Myocyte (in vitro differentiated cells): ENCODE measurements at regions not wholly inside any gene's neighbourhood (a gene's known extent, or its start where the extent isn't known, plus 50 kb on each side); places are given as distances from the start of the nearest gene placed in this dataset.
"Not testable (repeated sequence)": the region's sequence is repeated elsewhere in the genome, so short reads cannot be mapped to it uniquely, and the experiment has no call there.

Experiments
- DNase-seq: peaks from one replicate; pipeline ENCODE4 v3.0.0-alpha.2; 2012; ENCODE audit warnings: low read depth

DNA sequence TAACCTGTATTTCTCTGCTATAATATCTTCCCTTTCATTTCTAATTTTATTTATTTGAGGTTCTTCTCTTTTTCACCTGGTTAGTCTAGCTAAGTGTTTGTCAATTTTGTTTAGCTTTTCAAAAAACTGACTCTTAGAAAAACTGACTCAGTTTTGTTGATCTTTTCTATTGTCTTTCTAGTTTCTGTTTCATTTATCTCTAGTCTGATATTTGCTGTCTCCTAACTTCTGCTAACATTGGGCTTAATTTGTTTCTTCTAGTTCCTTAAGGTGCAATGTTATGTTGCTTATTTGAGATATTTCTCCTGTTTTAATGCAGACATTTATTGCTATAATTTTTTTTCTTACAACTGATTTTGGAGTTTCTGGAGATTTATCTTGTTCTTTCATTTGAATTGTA, 1011.0 kb downstream of the EPHA7 start:
- no peak for DNase-seq

DNA sequence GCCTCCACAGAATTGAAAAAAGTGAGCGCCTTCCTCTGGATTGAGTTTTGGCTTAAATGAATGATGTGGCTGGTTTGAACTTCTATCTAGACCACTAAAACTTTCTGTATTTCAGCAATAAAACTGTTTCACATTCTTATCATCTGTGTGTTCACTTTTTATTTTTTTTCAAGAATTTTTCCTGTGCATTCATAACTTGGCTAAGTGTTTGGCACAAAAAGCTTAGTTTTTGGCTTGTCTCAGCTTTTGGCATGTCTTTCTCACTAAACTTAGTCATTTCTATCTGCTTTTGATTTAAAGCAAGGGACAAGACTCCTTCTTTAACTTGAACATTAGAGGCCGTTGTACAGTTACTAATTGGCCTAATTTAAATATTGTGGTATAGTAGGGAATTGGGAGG, 1015.1 kb downstream of the EPHA7 start:
- DNase-seq = no peak

DNA sequence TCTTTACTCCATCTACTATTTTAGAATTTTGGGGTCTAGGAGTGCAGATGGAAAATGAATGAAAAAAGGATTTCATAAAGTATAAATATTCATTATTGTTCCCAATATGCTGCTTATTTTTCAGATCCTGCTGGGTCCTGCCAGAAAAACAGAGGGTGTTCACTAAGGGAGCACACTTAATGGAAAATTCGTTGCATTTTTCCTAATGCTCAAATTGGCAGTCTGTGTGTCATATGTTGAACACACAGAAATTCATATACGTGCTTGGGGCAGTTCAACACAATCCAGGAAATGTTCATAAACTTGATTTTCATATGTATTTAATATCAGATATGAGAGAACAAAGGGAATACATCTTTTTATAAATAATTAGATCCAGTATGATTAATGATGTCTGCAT, 1019.4 kb downstream of the EPHA7 start:
- no peak for DNase-seq

DNA sequence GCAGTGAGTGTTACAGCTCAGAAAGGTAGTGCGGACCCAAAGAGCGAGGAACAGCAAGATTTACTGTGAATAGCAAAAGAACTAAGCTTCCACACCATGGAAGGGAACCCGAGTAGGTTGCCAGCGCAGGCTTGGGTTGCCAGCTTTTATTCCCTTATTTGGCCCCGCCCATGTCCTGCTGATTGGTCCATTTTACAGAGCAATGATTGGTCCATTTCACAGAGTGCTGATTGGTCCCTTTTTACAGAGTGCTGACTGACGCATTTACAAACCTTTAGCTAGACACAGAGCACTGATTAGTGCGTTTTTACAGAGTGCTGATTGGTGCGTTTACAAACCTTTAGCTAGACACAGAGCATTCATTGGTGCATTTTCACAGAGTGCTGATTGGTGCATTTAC, 1030.7 kb downstream of the EPHA7 start:
- DNase-seq = not testable (repeated sequence)

DNA sequence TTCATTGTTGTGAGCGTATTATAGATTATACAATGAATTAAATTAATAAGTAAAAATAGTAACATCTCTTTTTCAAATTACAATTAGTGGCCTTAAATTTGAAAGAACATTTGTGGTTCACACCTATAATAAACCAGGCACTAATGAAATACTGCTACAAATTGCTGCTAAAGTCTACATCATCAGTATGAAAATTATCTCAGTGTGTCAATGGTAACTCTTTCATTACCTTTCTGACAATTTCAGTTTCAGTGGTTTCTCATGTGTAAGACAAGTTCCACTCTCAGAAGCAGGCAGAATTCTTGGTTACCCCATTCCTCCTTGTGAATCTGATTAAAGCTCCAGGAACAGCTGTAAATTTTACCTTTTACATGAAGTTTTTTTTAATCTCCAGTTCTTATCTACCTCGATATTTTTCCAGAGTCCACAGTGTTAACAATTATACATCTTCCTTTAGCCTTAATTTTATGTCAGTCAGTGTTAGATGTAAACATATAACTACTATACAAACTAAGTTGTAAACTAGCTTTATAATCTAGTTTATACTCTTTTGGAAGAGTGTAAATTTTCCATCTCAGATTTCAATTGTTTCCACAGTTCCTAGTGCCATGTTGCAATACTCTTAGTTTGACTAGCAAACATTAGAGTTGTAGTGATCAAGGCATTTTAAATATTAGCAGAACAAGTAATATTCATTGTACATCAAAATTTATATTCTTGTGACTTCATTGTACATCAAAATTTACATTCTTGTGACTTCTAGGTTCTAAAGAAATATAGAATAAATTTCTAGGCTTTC, 1038.4 kb downstream of the EPHA7 start:
- no peak for DNase-seq

DNA sequence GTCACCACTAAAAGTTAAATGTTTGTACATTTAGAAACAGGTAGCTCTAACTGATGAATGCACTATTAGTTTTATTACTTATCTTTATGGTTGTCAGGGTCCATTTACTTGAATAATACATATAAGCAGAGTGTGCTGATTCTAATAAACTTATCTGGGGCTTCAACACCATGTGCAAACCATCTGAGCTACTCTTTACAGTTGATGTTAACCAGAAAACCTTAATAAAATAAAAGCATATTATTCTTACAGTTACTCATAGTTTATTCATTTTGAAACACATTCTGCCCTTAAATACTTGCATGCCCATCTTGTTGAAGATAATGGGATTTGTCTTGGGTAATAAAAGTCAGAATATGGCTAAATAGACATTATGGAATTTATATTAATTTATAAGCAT, 1042.2 kb downstream of the EPHA7 start:
- DNase-seq = no peak

DNA sequence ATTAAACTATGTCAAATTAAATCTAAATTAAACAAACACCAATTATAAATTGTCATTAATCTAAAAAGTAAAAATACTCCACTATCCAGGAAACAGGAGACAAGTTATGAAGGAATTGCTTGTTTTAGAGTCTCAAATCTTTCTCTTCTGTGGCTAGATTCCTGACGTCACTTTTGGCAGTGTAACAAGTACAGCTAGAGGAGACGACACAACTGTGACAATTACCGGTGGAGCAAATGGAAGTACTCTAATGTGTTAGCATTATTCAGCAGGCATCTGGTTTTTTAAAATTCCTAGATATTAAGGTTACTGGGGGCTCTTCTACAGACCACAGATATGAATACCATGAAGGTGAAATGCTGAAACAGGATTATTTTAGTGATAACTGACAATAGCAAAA, 1042.7 kb downstream of the EPHA7 start:
- DNase-seq = peak; percentile 49

DNA sequence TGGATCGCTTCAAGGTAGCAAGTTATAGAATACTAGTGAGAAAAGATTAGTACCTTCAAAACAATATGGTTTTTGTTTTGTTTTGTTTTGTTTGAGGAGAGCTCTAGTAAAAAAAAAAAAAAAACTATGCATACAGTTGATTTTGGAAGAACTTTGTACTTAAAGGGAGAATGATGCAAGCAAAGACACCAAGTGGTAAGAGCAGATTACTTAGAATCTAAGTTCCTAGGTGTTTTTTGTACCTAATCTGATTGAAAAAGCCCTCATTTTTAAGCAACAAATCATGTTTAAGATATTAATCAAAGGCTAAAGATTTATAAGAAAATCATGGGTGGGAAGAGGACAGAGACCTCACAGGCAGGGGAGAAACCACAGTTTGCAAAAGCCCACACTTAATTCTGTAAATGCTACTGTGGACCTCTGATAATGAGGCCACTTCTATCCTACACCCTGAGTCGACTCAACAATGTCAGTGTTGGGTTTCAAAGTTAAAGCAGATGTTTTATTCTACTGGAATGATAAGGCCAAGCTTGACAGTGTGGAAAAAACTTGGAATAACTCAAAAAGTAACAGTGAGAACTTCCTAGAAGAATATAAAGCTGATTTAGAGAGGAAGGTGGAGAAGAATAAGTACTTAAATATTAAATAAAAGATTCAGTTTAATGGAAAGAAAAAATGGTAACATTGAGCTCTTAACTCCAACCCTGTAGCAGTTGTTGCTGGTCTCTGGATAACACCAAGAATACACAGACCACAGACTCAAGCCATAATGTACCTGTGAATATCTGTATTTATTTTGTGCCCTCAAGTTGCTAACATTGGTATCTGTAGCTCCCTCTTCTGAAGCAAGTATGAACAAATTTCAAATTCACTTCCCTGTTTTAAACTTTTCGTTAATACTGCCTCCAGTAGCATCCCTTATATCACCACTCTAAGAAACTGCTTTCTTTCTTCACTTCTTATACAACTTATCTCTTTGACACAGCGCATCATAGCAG, 1047.8 kb downstream of the EPHA7 start:
- no peak for DNase-seq

DNA sequence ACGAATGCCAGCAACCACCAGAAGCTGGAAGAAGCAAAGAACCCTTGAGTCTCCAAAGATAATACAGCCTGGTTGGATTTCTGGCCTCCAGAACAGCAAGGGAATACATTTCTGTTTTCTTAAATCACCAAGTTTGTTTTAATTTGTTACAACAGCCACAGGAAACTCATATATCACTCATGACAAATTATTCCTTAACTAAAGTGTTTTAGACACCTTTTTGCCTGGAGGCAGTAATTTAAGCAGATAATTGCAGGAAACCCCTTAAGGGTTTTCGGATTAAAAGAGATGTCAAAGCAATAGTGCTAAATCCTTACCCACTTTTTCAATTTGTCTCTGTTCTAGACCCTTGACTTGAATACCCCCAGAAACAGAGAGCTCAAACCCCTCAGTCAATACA, 1050.0 kb downstream of the EPHA7 start:
- no peak for DNase-seq

DNA sequence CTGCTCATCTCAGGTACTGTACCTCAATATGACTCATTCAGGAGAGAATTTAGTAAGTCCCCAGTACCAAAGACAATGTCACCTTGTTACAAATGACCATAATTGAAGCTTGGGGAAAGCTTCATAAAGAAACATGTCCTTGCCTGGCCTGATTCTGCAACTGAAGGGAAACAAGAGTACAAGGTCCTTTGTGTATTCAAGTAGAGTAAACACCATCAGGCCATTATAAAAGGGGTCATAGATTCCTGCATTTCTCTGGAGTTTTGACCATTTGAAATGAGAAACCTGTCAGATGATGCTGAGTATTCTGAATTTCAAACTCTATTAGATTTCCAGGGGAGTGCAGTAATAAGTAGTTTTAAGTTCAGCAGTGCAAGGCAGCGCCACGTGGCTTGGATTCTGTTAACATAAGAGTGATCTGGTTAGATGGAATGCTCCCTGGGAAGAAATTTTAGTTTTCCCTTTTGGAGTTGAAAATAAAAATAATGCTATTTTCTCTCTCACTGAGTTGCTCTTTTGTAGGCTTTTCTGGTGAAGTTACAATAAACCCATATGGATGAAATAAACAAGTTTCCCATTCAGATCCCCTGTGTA, 1054.3 kb downstream of the EPHA7 start:
- DNase-seq = peak; percentile 27

DNA sequence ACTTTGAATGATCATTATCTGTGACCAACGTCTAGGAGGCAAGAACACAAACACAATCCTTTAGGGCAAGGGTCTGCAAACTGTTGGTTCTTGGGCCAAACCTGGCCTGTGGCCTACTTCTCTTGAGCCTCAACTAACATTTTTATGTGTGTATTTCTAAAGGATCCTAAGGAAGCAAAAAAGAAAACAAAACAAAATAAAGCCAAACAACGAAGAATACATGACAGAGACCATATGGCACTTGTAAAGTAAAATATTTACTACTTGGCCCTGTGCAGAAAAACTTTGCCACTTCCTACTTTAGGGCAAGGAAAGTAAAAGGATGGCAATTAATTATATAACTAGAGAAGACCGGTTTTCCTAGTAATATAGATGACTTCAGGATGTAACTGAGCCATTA, 1056.2 kb downstream of the EPHA7 start:
- no peak for DNase-seq

DNA sequence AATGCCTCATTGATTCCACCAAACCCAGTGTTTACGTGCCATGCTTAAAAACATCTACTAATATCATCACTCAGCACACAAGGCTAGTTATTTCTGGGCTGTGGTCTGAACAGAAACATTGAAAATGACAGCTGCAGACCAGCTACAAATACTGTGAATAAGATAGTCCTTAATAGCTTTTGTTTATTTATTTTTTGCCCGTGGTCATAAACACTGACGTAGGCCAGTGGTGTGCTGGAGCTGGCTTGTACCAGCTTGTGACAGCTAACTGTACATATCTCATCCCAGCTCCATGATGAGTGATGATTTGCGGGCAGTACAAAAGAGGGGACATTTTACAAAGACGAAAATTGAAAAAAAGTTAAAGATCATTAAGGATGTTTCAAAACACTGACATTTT, 1057.0 kb downstream of the EPHA7 start:
- DNase-seq = peak; percentile 81

DNA sequence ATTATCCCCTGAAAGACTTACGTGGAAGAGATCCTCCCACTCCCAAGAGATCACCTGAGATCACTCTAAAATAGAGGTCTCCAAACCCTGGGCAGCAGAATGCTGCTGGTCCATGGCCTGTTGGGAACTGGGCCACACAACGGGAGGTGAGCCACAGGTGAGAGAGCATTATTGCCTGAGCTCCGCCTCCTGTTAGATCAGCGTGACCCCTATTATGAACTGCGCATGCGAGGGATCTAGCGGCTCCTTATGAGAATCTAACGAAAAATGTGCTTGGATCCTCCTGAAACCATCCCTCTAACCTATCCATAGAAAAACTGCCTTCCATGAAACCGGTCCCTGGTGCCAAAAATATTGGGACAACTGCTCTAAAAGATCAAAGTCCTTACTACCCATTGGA, 1057.4 kb downstream of the EPHA7 start:
- DNase-seq = no peak

DNA sequence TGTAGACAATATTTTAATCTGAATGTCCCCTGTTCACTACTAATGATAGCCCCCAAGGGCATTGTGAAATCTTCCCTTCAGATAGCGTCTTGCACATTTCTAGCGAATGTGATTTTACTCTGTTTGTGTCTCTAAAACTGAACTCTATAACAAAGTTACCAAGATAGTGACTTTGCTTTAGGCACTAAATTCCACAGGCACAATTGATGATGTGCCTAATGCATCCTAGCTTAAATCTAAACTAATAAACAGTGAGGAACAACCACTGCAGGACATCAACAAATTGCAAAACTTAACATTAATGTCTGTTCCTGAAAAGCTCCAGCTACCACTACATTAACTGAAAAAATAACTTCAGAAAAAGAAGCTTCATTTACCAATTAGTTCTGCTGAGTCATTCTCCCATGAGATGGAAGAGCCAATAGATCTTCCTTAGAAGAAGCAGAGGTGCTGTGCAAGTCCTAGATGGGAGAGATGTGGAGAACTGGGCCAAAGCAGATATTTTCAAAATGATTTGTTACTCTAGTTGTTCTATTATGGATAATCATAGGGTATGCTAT, 1065.0 kb downstream of the EPHA7 start:
- no peak for DNase-seq

DNA sequence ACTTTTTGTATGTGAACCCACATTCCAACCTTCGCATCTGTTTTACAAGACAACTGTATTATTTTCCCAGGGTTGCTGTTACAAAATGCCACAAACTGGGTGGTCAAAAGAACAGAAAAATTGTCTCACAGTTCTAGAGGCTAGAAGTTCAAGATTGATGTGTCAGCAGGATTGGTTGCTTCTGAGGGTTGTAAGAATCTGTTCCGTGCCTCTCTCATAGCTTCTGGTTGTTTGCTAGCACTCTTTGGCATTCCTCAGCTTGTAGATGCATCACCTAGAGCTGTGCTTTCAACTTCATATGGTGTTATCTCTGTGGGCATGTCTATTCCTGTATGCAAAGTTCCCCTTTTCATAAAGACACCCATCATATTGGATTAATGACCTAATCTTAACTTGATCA, 1067.2 kb downstream of the EPHA7 start:
- DNase-seq = no peak

DNA sequence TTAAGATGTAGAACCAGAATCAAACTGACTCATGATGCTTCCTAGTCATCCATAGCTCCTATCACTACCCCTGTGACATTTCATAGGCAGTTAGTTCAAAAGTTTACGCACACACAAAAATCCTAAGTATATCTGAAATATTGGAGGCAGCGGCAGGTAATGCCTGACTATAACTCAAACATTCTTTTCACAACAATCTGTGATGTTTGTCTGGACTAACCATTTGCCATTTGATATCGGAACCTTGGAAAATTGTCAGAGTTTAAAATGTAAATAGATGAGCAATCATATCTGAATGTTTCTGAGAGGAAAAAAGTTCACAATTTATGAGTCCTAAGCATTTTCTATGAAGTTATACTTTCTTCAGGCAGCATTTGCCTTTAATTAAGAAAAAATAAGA, 1078.2 kb downstream of the EPHA7 start:
- DNase-seq = no peak

DNA sequence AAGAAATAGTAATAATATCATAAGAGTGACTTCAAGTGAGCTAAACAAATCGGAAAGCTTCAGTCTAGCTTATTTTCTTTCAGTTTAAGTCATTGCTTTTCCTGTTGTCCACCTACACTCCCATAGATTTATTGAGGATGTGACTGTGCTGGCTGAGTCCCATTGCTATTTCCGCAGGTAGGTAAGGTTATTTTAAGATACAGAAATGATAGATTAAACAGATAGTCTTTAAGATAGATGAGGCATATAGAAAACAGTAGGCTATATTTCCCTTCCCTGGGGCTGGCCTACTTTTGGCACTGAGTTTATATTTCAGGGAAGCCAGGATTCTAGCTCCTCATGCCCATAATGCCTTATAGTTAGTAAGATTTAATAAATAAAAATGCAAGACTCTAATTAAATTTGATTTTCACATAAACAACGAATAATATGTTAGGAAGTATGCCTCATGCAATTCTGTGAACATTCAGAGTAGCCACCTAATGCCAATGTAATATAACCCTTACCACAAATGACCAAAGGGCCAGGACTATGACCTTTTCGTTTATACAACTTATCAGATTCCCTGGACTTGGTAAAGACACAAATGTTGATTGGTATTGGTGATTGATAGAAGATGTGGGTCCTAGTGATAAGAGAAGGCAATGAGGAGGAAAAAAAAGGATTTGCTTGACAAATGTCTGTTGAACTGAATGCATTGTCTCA, 1079.3 kb downstream of the EPHA7 start:
- DNase-seq = no peak

DNA sequence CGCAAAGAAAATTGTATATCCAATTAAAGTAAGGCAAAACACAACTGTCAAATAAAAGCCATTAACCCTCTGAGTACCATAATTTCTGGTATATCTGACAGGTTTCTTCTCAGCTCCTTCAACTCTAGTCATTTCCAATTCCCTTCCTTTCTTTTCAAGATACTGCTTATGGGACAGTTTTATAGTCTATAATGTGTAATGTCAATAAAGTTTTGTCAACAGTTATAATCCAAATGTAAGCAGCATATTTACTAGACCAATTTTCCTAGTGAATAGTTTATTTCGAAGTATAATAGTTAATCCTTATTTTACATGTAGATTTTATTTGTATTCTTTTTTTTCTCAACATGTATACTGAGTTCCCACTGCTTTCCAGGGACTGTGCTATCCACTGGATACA, 1081.8 kb downstream of the EPHA7 start:
- no peak for DNase-seq

DNA sequence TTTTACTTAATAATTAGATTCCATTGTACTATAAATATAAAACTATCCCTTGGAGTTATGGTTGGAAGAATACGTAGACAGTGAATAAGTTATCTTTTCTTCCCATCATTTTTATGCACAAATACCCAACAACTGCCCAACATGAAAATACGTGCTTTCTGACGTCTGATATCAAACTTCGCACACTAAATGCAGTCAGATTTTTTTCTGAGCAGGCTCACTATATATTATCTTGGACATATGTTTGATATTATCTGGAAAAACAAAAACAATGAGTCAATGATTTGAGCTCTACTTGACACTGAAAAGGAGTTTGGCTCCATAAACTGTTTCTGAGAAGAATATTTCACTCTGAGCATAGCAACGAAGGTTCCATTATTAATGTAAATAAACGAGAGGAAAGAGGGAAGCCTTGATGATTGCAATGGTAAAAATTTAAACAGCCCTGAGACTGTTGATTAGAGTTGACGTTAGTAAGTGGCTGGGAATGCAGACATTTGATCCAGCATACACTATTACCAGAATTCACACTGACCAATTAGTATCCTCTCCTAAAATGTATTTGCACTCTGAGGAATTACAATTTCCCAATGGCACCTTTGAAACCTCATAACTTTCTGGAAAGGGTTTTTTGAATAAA, 1090.0 kb downstream of the EPHA7 start:
- no peak for DNase-seq

DNA sequence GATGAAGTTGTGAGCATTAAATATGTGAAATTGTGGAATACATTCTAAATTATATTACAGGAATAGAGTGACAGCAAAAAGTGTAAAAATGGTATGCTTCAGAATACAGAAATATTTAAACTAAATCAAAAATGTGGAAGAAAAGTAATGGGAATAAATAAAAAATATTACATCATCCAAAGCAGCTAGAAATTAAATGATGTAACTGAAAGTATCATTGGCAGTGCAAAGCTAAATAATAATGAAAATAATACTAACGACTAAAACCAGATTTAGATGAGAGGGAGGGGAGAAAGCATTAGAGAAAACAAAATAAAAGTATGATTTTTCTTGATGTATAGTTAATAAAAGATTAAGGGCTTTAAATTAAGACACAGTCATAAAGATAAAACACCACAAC, 1104.0 kb downstream of the EPHA7 start:
- DNase-seq = no peak

DNA sequence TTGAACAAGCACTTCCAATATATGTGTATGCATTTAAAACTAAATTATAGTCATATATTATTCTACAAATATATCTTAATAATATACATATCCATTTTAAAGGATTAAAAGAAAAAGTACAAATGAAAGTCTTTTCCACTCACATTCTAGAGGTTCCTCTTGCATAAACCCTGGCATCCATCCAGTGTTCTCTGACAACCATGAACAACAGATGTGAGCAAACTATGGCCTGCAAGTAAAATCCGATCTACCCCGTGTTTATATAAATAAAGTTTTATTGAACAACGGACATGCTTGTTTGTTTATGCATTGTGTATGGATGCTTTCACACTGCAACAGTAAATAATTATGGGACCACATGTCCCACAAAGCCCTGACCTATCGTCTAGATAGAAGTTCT, 1122.3 kb downstream of the EPHA7 start:
- DNase-seq = no peak
